Skeletal muscle tissue (tissue), 3 donors: ENCODE measurements at regions not wholly inside any gene's neighbourhood (a gene's known extent, or its start where the extent isn't known, plus 50 kb on each side); places are given as distances from the start of the nearest gene placed in this dataset.

Experiments used
- H3K27ac ChIP-seq: one replicate; pipeline ENCODE4 v1.7.0; 2013; ENCODE audit warnings: mild to moderate bottlenecking, low read depth, low read length, inconsistent platforms
- H3K27me3 ChIP-seq, 3 donors: one replicate each; pipeline ENCODE4 v1.7.0; 2013; ENCODE audit warnings: low read length in 3 of 3; ENCODE audit not compliant: control insufficient read depth in 3 of 3, insufficient read depth in 3 of 3
- H3K36me3 ChIP-seq, 3 donors: one replicate each; pipeline ENCODE4 v1.7.0; 2013; ENCODE audit warnings: low read length in 3 of 3; ENCODE audit not compliant: control insufficient read depth in 3 of 3, insufficient read depth in 3 of 3
- H3K4me1 ChIP-seq, 3 donors: one replicate each; pipeline ENCODE4 v1.7.0; 2013; ENCODE audit warnings: low read length in 3 of 3, mild to moderate bottlenecking in 3 of 3; ENCODE audit not compliant: control insufficient read depth in 3 of 3, insufficient read depth in 3 of 3
- H3K4me3 ChIP-seq, 3 donors: one replicate each; pipeline ENCODE4 v1.7.0; 2013; ENCODE audit warnings: low read length in 3 of 3
- H3K9ac ChIP-seq, 3 donors: one replicate each; pipeline ENCODE4 v1.7.0; 2013; ENCODE audit warnings: low read length in 3 of 3, mild to moderate bottlenecking in 3 of 3, moderate library complexity in 2 of 3, low read depth in 1 of 3
- H3K9me3 ChIP-seq, 3 donors: one replicate each; pipeline ENCODE4 v1.7.0; 2013; ENCODE audit warnings: low read length in 3 of 3; ENCODE audit not compliant: control insufficient read depth in 3 of 3
- donor health status: Osteomylitis.

GRCh38 chr13:40394304-40394985 lies 272.0 kb downstream of the FOXO1 start:
- Histone ChIP-seq H3K9me3 (no peaks in the 10 kb centered on the region), H3K27ac (no peak overlapping the region), H3K27me3 (no peaks in the 10 kb centered on the region), H3K36me3 (no peaks in the 10 kb centered on the region), H3K4me1 (peaks cover 0 to 6% (median 0%) of the 10 kb centered on the region in 3 donors), H3K9ac (no peak overlapping the region), H3K4me3 (no peak overlapping the region)

- Histone ChIP-seq H3K9ac (no peak overlapping the region), H3K9me3 (no peaks in the 10 kb centered on the region), H3K4me3 (no peak overlapping the region), H3K36me3 (no peaks in the 10 kb centered on the region), H3K27me3 (no peaks in the 10 kb centered on the region), H3K27ac (no peak overlapping the region), H3K4me1 (peaks cover 12 to 15% (median 14%) of the 10 kb centered on the region in 3 donors)
Measured at GRCh38 chr13:40398065-40398464, 268.4 kb downstream of the FOXO1 start.

- no peaks in the 10 kb centered on the region for H3K27me3 ChIP-seq
- H3K9me3 ChIP-seq, result no peaks in the 10 kb centered on the region
- peaks cover 17 to 20% (median 20%) of the 10 kb centered on the region in 3 donors for H3K4me1 ChIP-seq
- no peak overlapping the region for H3K4me3 ChIP-seq
- no peaks in the 10 kb centered on the region for H3K36me3 ChIP-seq
- H3K9ac ChIP-seq, result no peak overlapping the region
- no peak overlapping the region for H3K27ac ChIP-seq
Measured at GRCh38 chr13:40399756-40400155, 266.7 kb downstream of the FOXO1 start.

- no peaks in the 10 kb centered on the region for H3K9me3 ChIP-seq
- H3K27ac ChIP-seq, result peak overlapping the region; percentile 22
- no peaks in the 10 kb centered on the region for H3K27me3 ChIP-seq
- H3K4me1 ChIP-seq, result peaks cover 17 to 31% (median 26%) of the 10 kb centered on the region in 3 donors
- no peaks in the 10 kb centered on the region for H3K36me3 ChIP-seq
- peak overlapping the region; percentile 25 to 55 (median 34) for H3K9ac ChIP-seq
- peak overlapping the region; percentile 40 to 53 (median 52) for H3K4me3 ChIP-seq
Measured at GRCh38 chr13:40401911-40402776, 264.3 kb downstream of the FOXO1 start.

GRCh38 chr13:40402931-40403431 lies 263.5 kb downstream of the FOXO1 start:
- no peaks in the 10 kb centered on the region for H3K36me3 ChIP-seq
- no peaks in the 10 kb centered on the region for H3K9me3 ChIP-seq
- peaks cover 17 to 31% (median 26%) of the 10 kb centered on the region in 3 donors for H3K4me1 ChIP-seq
- H3K4me3 ChIP-seq, result no peak overlapping the region
- peak overlapping the region; percentile 22 for H3K27ac ChIP-seq
- H3K9ac ChIP-seq, result no peak overlapping the region
- H3K27me3 ChIP-seq, result no peaks in the 10 kb centered on the region

GRCh38 chr13:40403509-40404241 lies 262.8 kb downstream of the FOXO1 start:
- Histone ChIP-seq H3K9me3 (no peaks in the 10 kb centered on the region), H3K27me3 (no peaks in the 10 kb centered on the region), H3K4me3 (no peak overlapping the region), H3K27ac (no peak overlapping the region), H3K9ac (no peak overlapping the region), H3K36me3 (no peaks in the 10 kb centered on the region), H3K4me1 (peaks cover 17 to 31% (median 26%) of the 10 kb centered on the region in 3 donors)

GRCh38 chr13:40404407-40404806 lies 262.0 kb downstream of the FOXO1 start:
- H3K4me3 ChIP-seq, result no peak overlapping the region
- no peak overlapping the region for H3K27ac ChIP-seq
- peaks cover 19 to 35% (median 30%) of the 10 kb centered on the region in 3 donors for H3K4me1 ChIP-seq
- H3K9ac ChIP-seq, result no peak overlapping the region
- no peaks in the 10 kb centered on the region for H3K27me3 ChIP-seq
- H3K9me3 ChIP-seq, result no peaks in the 10 kb centered on the region
- no peaks in the 10 kb centered on the region for H3K36me3 ChIP-seq

- Histone ChIP-seq H3K9ac (no peak overlapping the region), H3K4me1 (peaks cover 25 to 43% (median 37%) of the 10 kb centered on the region in 3 donors), H3K4me3 (no peak overlapping the region), H3K9me3 (no peaks in the 10 kb centered on the region), H3K27ac (no peak overlapping the region), H3K36me3 (no peaks in the 10 kb centered on the region), H3K27me3 (no peaks in the 10 kb centered on the region)
Measured at GRCh38 chr13:40404967-40405716, 261.3 kb downstream of the FOXO1 start.

GRCh38 chr13:40406405-40407120 lies 259.9 kb downstream of the FOXO1 start:
- Histone ChIP-seq H3K4me3 (no peak overlapping the region), H3K36me3 (no peaks in the 10 kb centered on the region), H3K4me1 (peaks cover 25 to 43% (median 36%) of the 10 kb centered on the region in 3 donors), H3K27ac (no peak overlapping the region), H3K27me3 (no peaks in the 10 kb centered on the region), H3K9ac (no peak overlapping the region), H3K9me3 (no peaks in the 10 kb centered on the region)
